ENCODE measurements at regions not wholly inside any gene's neighbourhood (a gene's known extent, or its start where the extent isn't known, plus 50 kb on each side); places are given as distances from the start of the nearest gene placed in this dataset.
"Not testable (repeated sequence)": the region's sequence is repeated elsewhere in the genome, so short reads cannot be mapped to it uniquely, and the experiment has no call there.

- H3K4me3 ChIP-seq; H3K36me3 Mint-ChIP-seq (ENCODE audit: low read depth); H3K9me3 Mint-ChIP-seq; H3K4me3 Mint-ChIP-seq; H3K4me2 ChIP-seq; H3K27me3 Mint-ChIP-seq (ENCODE audit: insufficient read depth, low read depth, poor library complexity); DNase-seq (ENCODE audit: low spot score); H3K36me3 ChIP-seq (ENCODE audit: insufficient read depth); ATAC-seq; H3K4me1 Mint-ChIP-seq; H3K9me2 ChIP-seq (ENCODE audit: insufficient read depth); H4K20me1 ChIP-seq (replicated peaks; ENCODE audit: insufficient read depth); H2AFZ ChIP-seq; H3F3A ChIP-seq (replicated peaks; ENCODE audit: low read depth); H3K27ac Mint-ChIP-seq; H3K79me2 ChIP-seq (replicated peaks; ENCODE audit: insufficient read depth); H3K27me3 ChIP-seq (ENCODE audit: insufficient read depth); H3K4me1 ChIP-seq (ENCODE audit: insufficient read depth); H3K27ac ChIP-seq (ENCODE audit: low read depth): not testable (repeated sequence)
These were observed 1606.2 kb downstream of the STIM2 start for GRCh38 chr4:28466886-28467285.

DNA sequence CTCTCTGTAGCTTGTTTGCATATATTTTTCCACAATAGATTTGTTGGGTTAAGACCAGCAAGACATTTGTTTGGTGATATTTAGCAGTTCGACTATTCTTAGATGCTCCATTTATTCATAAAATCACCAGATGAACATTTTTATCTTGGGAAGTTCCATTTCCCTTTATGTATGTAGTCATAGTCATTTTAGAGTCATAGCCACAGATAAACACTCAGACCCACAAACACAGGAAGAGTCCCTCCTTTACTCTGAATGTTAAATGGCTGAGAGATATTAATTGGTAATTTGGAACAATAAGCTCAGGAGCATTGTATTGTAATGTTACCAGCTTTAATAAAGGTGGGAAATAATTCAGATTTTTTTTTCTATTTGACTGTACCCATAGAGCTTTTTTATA is 1608.7 kb downstream of the STIM2 start:
- H3K27ac Mint-ChIP-seq = no peak overlapping the region
- Histone ChIP-seq H3K36me3 (ENCODE audit: insufficient read depth) (no peaks in the 10 kb centered on the region), H3K27me3 (ENCODE audit: insufficient read depth) (no peaks in the 10 kb centered on the region), H3K4me3 (no peak overlapping the region), H3K4me2 (no peak overlapping the region), H4K20me1 (replicated peaks; ENCODE audit: insufficient read depth) (no peaks in the 10 kb centered on the region), H3K79me2 (replicated peaks; ENCODE audit: insufficient read depth) (no peaks in the 10 kb centered on the region), H3F3A (replicated peaks; ENCODE audit: low read depth) (no peaks in the 10 kb centered on the region), H2AFZ (no peak overlapping the region), H3K9me2 (ENCODE audit: insufficient read depth) (peaks cover 8% of the 10 kb centered on the region; the same call in 1 of the 2 replicates), H3K27ac (ENCODE audit: low read depth) (no peak overlapping the region), H3K4me1 (ENCODE audit: insufficient read depth) (no peaks in the 10 kb centered on the region)
- no peaks in the 10 kb centered on the region; the same call in 2 of the 3 replicates for H3K9me3 Mint-ChIP-seq
- no peaks in the 10 kb centered on the region for H3K4me1 Mint-ChIP-seq
- H3K4me3 Mint-ChIP-seq = no peak overlapping the region
- no peak for ATAC-seq
- DNase-seq (ENCODE audit: low spot score) = no peak
- no peaks in the 10 kb centered on the region for H3K36me3 Mint-ChIP-seq (ENCODE audit: low read depth)
- H3K27me3 Mint-ChIP-seq (ENCODE audit: insufficient read depth, low read depth, poor library complexity) = no peaks in the 10 kb centered on the region
- TF ChIP-seq POLR2AphosphoS5 (IDR thresholded peaks at IDR 0.05; ENCODE audit: low read depth) (no peak), CREB1 (CRISPR knock-in tag; IDR thresholded peaks at IDR 0.05; ENCODE audit: low read depth) (no peak), ZNF462 (CRISPR knock-in tag; IDR thresholded peaks at IDR 0.05) (no peak), STAT1 (IDR thresholded peaks at IDR 0.05; ENCODE audit: unreplicated experiment) (no peak), ZNF331 (CRISPR knock-in tag; IDR thresholded peaks at IDR 0.05; ENCODE audit: low read depth) (no peak), CTCF (conservative IDR thresholded peaks at IDR 0.05; ENCODE audit: low read depth in 2 of 2) (no peak), JUNB (IDR thresholded peaks at IDR 0.05; ENCODE audit: unreplicated experiment) (no peak), EZH2phosphoT487 (IDR thresholded peaks at IDR 0.05; ENCODE audit: unreplicated experiment) (no peak), EZH2 (IDR thresholded peaks at IDR 0.05; ENCODE audit: low read depth, unreplicated experiment) (no peak), ZNF114 (CRISPR knock-in tag; IDR thresholded peaks at IDR 0.05) (no peak), NANOG (IDR thresholded peaks at IDR 0.05; ENCODE audit: borderline replicate concordance) (no peak)
- TF ChIP-seq, protein P1, sequence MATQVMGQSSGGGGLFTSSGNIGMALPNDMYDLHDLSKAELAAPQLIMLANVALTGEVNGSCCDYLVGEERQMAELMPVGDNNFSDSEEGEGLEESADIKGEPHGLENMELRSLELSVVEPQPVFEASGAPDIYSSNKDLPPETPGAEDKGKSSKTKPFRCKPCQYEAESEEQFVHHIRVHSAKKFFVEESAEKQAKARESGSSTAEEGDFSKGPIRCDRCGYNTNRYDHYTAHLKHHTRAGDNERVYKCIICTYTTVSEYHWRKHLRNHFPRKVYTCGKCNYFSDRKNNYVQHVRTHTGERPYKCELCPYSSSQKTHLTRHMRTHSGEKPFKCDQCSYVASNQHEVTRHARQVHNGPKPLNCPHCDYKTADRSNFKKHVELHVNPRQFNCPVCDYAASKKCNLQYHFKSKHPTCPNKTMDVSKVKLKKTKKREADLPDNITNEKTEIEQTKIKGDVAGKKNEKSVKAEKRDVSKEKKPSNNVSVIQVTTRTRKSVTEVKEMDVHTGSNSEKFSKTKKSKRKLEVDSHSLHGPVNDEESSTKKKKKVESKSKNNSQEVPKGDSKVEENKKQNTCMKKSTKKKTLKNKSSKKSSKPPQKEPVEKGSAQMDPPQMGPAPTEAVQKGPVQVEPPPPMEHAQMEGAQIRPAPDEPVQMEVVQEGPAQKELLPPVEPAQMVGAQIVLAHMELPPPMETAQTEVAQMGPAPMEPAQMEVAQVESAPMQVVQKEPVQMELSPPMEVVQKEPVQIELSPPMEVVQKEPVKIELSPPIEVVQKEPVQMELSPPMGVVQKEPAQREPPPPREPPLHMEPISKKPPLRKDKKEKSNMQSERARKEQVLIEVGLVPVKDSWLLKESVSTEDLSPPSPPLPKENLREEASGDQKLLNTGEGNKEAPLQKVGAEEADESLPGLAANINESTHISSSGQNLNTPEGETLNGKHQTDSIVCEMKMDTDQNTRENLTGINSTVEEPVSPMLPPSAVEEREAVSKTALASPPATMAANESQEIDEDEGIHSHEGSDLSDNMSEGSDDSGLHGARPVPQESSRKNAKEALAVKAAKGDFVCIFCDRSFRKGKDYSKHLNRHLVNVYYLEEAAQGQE (IDR thresholded peaks at IDR 0.05; ENCODE audit: unreplicated experiment) = no peak
